NCI-H1105 treated with DMSO at 0.1 percent for 48 hours (cell line): ENCODE measurements at regions not wholly inside any gene's neighbourhood (a gene's known extent, or its start where the extent isn't known, plus 50 kb on each side); places are given as distances from the start of the nearest gene placed in this dataset.

Source experiments
- DNase-seq: peaks from one replicate; lab custom pipeline; 2025; lab: John Stamatoyannopoulos, UW

DNA sequence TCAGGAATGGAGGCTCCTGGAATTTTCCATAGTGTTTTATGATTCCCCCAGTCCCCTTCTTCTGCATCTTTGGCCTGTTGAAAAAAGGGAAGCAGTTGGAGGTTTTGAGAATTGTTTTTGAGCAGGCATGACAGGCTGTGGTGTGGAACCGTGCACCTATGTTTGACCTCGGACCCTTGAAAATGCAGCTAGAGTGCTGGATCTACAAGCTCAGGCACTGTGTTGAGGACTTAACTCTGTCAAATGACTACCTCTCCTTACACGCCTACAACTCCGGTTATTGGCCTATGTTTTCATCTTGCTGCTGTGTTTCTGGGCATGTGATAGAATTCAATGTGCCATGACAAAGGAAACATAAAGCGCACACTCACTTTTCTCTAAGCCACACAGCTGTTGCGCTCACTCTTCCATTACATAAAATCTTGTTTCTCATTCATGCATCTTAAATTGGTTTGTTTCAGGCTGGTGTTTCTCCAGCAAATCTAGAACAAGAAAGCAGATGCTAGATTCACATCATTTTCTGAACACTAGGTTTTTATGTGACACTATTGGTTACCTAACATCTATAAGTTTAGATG is 616.6 kb downstream of the FGF9 start:
- no peak for DNase-seq

DNA sequence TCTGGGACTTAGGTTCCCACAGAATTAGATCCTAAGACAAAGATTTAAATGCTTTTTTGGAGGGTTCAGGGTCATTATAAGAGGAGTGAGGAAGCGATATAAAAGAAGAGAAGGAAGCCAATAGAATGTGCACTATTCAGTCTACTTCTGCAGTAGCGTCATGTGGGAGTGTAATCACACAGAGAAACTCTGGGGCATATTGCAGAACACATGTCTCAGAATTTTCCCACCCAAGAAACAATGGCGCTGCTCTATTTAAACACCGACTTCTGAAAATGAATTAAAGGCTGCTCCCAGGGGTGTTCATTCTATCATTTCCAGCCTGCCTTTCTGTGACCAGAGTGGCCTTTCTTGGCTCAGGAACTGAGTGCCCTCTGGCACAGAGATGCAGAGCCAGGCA is 617.6 kb downstream of the FGF9 start:
- DNase-seq: no peak

DNA sequence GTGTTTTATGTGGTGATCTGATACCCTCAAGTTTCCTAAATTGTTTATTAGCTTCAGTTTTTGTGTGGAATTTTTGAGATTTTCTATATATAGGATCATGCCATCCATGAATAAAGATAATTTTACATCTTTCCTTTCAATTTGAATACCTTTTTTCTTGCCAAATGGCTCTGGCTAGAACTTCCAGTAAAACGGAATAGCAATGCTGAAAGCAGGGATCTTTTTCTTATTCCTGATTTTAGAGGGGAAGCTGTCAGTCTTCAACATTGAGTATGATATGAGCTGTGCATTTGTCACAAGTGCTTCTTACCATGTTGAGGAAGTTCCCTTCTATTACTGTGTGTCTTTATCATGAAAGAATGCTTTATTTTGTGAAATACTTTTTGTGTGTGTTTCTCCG is 618.8 kb downstream of the FGF9 start:
- DNase-seq: no peak

DNA sequence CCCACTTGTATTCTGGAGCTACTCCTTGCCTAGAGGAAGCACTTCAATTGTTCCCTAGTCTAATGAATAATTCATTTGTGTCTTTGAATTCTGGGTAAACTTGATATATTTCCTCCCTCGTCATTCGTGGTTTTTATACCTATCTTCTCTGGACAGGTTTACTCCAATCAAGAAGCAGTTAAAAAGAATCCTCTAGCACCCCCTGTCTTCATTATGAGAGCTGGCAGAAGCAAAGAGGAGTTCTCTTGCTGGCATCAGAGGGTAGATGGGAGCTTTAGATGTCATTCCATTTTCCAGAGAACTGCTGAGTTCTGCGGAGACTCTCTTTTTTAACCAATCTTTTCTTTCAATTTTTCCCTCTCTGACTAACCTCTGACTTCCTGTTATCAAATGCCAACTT is 627.7 kb downstream of the FGF9 start:
- no peak for DNase-seq

DNA sequence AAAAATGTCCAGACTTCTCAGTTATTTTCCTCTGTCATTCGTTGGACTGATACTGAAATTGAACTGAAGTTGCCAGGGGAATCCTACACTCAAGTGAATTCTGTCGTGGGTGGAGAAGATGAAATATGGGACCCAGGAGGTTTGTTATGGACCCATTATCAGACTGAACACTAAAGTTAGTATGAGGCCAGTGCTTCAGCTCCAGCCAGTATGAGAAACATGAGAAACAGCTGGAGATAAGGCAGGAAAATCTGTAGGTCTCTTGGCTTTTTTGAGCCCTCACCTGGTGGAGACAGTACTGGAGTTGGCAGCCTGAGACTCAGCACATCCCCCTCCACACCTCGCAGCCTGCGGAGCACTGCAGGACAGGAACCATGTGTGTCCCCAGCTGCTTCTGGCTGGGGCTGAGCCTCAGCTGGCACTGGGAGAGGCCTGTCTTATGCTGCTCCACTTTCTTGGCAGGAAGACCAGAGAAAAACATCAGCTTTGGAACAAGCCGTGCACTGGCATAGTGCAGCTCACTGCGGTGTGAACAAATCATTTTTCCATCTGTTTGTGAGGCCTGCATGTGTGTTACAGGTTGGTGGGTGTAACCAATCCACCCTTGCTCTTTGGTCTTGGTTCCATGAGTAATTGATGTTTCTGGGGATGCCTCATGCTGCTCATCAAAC is 641.0 kb downstream of the FGF9 start:
- DNase-seq: no peak

DNA sequence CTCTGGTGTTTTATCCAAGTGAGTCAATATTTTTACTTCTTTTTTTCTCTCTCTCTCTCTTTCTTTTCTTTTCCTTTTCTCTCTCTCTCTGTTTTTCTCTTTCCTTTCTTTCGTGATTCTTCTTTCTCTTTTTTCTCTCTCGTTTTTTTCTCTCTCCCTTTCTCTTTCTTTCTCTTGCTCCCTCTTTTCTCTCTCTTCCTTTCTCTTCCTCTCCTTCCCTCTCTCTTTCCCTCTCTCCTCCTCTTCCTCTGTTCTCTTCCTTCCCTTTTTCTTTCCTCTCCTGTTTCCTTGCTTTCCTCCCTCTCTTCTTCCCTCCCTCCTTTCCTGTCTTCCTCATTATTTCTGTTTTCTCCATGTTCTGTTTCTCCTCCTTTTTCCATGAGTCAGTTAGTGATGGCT is 641.5 kb downstream of the FGF9 start:
- no peak for DNase-seq

DNA sequence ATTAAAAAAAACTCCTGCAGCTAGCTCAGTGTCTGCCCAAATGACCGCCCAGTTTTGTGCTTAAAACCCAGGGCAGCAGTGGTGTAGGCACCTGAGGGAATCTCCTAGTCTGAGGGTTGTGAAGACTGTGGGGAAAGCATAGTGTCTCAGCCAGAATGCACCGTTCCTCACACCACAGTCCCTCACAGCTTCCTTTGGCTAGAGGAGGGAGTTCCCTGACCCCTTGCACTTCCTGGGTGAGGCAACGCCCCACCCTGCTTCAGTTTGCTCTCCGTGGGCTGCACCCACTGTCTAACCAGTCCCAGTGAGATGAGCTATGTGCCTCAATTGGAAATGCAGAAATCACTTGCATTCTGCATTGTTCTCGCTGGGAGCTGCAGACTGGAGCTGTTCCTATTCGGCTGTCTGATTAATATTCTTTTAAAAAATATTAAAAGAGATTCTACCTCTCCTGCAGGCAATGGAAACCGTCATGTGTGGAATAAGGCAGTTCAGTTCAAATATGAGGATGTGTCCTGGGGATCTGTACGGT is 645.7 kb downstream of the FGF9 start:
- DNase-seq: no peak

DNA sequence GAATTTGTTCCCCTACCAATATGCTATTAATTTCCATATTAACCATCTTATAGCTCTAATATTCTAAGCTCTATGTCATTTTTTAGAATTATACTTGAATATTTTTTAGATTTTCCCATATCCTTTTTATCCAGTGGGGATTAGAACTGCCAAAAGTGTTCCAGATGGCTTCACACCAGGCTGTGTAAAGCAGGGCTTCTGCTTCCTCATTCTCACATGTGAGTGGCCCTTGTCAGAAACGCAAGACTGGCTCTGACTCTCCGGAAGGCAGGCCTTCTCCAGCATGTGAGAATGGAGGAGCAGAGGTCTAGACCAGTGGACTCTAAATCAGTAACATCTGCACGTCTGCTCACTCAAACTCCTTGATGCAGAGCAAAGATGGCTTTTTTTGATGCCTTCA is 650.1 kb downstream of the FGF9 start:
- no peak for DNase-seq

DNA sequence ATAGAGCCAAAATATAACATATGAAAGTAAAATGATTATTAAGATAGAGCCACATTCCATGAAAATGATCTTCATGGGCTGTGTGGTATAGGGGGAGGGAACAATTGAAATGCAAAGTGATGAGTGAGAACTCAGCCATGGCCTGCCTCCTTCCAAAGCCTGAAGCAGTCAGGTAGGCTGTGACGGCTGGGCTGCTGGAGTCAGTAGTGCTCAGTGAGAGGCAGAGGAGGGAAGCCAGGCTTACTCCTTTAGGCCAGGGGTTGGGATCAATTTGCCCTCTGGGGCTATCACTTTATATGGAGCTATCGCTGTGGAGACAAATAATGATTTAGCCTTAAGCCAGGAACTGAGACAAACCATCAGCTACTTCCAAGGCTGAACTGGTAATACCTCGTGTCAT is 654.9 kb downstream of the FGF9 start:
- no peak for DNase-seq

DNA sequence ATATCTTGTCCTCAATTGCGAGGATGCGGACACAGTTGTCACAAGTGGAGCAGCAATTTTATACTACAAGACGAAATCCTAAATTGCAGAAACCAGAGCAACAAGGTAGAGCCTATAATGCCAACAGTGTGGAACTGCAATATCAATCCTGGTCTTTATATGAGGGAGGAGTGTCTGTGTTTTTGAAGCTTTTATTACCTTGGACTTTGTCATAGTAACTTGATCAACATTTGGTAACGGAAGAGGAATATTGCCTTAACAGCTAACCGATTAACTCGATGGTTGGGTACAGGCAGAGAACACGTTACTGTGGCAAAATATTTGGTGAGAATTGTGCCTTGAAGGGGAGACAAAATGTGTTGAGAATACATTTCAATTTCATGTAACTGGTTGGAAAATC is 661.5 kb downstream of the FGF9 start:
- DNase-seq: no peak

DNA sequence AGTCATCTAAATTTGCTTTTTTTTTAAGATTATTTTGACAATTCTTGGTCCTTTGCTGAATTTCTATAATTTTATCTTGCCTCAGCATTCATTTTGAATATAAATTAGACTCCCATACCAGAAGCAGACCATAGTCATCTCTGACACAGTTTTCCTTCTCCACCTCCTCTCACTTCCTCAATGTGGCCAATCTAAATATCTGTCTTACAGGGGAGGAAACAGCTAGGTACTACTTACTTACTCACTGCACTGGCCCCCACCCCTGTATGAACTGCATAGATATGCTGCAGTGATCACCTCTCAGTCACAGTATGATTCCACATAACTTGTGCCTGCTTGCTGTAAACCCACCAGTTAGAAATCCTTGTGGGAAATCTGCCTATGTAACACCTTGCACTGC is 665.6 kb downstream of the FGF9 start:
- no peak for DNase-seq

DNA sequence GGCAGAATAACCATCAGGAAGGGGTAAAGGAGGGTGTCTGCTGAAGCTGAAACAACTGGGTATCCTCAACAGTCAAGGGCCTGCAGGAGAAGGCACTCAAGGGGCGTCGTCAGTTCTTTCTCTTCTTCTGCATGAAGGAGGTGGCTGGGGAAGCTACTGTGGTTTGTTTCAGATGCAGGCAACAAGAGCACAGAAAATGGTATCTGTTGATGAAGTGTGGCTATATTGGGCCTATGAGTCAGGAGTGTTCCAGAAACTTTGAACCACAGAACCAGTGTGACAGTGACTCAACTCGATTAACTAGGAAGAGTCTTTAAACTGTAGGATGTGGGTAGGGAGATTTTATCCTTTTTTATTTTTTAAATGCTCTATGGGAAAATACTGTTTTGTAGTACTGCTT is 686.3 kb downstream of the FGF9 start:
- no peak for DNase-seq

DNA sequence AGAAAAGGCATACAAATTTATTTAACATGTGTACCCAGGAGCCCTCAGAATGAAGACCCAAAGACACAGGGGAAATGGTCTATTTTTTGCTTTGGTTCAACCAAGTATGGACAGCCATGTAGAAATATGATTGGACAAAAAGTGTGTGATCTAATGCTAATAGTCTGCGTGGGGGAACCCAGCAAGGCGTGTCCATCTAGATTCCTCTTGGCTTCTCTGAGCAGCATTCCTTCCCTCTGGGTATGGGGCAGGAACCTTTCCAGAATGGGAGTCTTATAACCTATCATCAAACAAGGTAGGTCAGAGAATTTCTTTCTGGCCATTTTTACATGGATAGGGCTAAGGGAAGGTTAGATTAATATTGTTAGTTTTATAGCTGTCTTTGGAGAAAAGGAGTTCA is 698.2 kb downstream of the FGF9 start:
- no peak for DNase-seq

DNA sequence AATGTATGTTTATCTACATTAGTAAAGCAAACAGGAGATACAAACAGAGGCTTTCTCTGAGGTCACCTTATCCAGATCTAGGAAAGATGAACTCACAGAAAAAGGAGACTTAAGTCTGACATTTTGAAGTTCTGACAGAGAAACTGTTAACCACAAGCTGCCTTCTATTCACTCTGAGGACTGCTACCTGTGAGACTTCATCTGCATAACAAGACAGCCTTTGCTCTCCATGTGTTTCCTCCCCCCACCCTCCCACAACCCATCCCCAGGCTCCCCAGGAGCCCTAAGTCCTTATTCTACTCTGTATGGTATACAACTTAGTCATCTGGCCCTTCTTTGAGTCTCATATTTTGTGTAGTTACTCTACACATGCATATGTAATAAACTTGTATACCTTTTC is 699.0 kb downstream of the FGF9 start:
- DNase-seq: no peak

DNA sequence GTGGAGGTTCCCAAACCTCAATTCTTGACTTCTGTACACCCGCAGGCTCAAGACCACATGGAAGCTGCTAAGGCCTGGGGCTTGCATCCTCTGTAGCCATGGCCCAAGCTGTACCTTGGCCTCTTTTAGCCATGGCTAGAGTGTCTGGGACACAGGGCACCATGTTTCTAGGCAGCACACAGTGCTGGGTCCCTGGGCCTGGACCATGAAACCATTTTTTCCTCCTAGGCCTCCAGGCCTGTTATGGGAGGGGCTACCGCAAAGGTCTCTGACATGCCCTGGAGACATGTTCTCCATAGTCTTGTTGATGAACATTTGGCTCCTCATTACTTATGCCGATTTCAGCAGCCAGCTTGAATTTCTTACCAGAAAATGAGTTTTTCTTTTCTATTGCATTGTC is 701.4 kb downstream of the FGF9 start:
- DNase-seq: no peak

DNA sequence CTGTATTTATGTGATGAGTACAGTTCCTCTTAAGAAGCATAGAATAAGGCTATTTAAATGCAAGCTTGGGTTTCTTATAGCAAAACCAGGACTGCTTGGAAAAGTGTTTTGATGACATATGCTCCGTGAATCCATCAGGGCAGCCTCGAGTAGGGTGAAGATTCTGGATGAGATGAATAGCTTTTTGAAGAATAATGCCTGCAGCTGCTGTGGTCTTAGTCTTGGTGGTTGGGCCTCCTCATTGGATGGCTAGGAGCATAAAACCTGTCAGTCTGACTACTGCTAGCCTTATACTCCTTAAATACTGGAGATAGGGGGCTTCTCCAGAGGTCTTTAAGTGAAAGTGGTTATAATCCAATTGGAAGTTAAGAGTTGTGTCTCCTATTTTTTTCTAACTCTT is 704.3 kb downstream of the FGF9 start:
- DNase-seq: no peak

DNA sequence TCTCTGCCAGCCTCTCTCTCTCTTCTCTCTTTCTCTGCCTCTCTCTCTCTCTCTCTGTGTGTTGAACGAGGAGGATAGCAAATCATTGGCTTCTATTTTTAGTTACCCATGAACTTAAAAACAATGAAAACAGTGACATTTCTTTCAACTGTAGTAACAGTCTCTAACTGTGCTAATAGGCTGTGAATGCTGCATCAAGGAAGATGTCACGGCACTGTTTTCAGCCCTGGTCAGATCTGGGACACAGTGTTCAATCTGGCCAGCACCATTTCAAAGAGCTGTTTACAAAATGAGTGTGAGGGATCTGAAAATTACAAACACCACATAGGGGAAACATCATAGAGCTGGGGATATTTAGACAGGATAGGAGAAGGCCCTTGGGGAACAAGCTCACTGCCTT is 717.0 kb downstream of the FGF9 start:
- no peak for DNase-seq

DNA sequence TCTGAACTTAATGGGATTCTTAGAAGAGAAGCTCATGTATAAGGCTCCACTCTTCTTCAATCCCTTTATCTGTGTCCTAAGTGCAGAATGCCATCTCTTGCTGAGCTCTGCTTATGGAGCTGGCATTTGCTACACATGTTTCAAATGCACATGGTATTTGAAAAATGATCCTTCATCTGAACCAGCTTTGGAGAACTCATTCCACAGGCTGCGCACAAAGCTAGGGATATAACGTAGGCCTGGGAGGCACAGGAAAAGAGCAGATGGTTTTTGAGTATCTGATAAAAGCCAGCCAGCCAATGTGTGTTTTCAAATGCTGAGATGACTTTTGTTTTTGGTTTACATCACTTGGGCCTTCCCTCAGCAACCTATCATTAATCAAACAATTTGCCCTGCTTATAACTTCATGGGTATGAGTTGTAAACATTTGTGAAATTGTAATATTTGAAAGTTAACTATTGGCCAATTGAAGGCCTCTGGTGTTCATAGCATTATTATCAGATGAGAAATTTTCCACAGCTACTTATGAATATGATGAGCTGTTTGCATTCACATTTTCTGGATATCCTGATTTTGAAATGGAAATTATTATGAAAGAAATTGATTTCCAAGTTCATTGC is 729.0 kb downstream of the FGF9 start:
- no peak for DNase-seq

DNA sequence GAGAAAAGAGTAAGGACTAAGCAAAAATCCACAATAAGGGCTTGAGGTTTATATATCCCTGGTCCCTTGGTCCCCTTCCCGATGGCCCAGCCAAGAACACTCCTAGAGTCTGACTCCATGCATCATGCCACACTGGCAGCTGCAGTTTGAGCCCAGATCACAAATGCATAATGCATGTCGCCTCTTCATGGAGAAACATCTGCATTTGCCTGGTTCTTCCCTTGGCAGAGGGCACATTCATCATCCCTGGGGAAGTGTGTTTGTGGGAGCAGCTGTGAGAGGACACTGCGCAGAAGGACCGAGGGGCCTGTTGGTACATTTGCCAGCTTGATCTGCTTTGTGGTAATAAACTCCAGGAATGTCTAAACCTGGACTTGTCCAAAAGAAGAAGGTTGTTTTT is 731.8 kb downstream of the FGF9 start:
- DNase-seq: no peak

DNA sequence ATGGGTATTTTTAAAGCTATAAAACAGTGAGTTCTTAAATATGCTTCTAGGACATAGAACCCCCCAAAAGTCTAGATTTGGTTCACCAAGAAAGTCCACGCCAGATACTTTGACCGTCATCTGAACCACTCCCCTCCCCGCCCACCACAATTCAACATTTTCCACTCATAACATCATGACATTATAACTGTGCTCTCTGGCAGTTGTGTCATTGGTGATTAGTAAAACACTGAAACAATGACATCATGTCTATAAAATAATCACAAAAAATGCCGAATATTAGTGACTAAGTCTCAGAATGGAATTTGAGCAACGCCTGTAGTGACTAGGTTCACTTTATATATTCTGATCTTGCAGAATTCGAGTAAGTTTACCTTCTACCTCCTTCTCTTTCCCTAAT is 732.3 kb downstream of the FGF9 start:
- no peak for DNase-seq

DNA sequence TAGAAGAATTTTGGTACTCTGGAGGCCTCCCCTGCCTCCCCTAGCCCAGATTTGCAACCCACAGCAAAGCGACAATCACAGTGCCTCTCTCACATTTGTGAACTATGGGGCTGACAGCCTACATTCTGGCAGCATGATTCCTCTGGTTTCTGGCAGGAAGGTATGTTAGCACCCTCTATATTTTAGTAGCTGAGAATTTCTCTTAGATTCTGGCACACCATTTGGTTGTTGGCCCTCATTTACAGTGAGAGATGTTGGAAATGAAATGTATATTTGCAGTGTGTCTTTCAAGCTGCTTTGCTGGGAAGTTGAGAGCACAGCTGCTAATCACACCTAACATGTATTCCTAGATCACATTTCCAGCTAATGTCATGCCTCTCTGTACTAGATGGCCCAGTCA is 735.0 kb downstream of the FGF9 start:
- DNase-seq: no peak

DNA sequence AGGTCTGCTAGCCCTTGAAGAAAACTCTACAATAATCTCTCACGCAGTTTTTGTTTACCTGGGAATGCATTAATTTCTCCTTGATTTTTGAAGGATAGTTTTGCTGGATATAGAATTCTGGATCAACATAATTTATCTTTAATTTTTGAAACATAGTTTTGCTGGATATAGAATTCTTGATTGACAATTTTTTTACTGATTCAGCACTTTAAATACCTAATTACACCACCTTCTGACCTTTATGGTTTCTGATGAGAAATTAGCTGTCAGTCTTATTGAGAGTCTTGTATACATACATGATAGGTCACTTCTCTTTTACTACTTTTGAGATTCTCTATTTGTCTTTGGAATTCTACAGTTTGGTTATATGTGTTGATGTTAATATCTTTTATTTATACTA is 741.6 kb downstream of the FGF9 start:
- no peak for DNase-seq

DNA sequence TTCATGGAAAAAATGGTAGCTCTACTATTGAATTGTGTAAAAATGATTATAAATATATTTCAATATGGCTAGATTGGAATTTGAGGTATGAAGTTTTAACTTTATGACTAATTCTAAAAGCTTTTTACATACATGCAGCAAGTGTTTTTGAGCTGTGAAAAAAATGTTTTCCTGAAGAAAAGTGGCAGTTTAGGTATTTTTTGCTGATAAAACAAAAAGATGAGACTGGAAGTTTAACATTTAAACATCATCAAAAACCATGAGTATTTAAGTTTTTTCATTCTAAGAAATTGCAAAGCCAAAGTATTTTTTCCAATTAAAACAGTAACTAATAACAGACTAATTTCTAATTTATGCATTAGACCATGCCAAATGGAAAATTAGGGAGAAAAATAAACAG is 751.1 kb downstream of the FGF9 start:
- DNase-seq: no peak

DNA sequence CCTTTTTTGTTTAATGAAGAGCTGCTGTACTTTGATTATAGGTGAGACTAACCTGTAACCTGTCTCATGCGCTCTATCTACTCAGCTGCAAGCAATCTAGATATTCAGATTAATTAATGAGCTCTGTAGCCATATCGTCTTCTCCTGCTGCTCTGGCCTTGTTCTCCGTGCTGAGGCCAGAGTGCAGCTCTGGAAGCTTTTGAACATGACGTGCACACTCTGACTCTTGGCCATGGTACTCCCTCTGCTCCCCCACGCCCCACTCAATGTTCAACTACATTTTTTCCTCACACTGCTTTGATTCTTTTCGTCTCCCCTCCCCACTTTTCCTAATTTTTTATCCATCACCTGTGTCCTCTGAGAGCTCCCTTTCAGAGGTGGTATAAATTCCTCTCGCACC is 751.8 kb downstream of the FGF9 start:
- DNase-seq: no peak
